Spleen (tissue), 11 donors: ENCODE measurements at regions not wholly inside any gene's neighbourhood (a gene's known extent, or its start where the extent isn't known, plus 50 kb on each side); places are given as distances from the start of the nearest gene placed in this dataset.

Source experiments
- DNase-seq: peaks from one replicate; pipeline ENCODE4 v3.0.0-alpha.2; 2020
- H3K27ac ChIP-seq, 8 donors: fragments of 200-600 bp; sonication (generic) in 7 of 8; 1 replicate in 4 of 8; 2 replicates in 4 of 8; pipeline versions ENCODE4 v1.5.0 to v1.8.0; 2016 to 2021; ENCODE audit warnings: inconsistent platforms in 4 of 8, mild to moderate bottlenecking in 4 of 8, moderate library complexity in 1 of 8
- H3K27me3 ChIP-seq, 7 donors: fragments of 200-600 bp; sonication (generic) in 6 of 7; replicated peaks in 1 of 7; 1 replicate in 4 of 7; 2 replicates in 3 of 7; pipeline versions ENCODE4 v1.5.0 to v1.8.0; 2016 to 2021; ENCODE audit warnings: inconsistent platforms in 3 of 7, mild to moderate bottlenecking in 1 of 7
- H3K36me3 ChIP-seq, 6 donors: fragments of 200-600 bp; sonication (generic) in 5 of 6; 1 replicate in 4 of 6; 2 replicates in 2 of 6; pipeline versions ENCODE4 v1.5.0 to v1.8.0; 2016 to 2021; ENCODE audit warnings: inconsistent platforms in 2 of 6
- H3K4me1 ChIP-seq, 6 donors: fragments of 200-600 bp; sonication (generic) in 5 of 6; 1 replicate in 3 of 6; 2 replicates in 3 of 6; pipeline versions ENCODE4 v1.5.0 to v1.8.0; 2016 to 2021; ENCODE audit warnings: inconsistent platforms in 3 of 6
- H3K4me3 ChIP-seq, 8 donors: fragments of 200-600 bp; sonication (generic) in 7 of 8; 1 replicate in 4 of 8; 2 replicates in 4 of 8; pipeline versions ENCODE4 v1.5.0 to v1.8.0; 2016 to 2021; ENCODE audit warnings: inconsistent platforms in 4 of 8, mild to moderate bottlenecking in 4 of 8, moderate library complexity in 2 of 8
- H3K9me3 ChIP-seq, 8 donors: fragments of 200-600 bp; sonication (generic) in 7 of 8; 1 replicate in 4 of 8; 2 replicates in 4 of 8; pipeline versions ENCODE4 v1.5.0 to v1.8.0; 2016 to 2021; ENCODE audit warnings: inconsistent platforms in 4 of 8
- CTCF ChIP-seq, 11 experiments: fragments of 200-600 bp in 7 of 11; fragments of 450-650 bp in 4 of 11; sonication (generic) in 4 of 11; IDR thresholded peaks in 8 of 11; conservative IDR thresholded peaks in 3 of 11; 1 replicate in 7 of 11; 2 replicates in 4 of 11; pipeline versions ENCODE4 v1.4.0 to v1.8.0; 2016 to 2021; ENCODE audit warnings: antibody characterized with exemption in 11 of 11, inconsistent platforms in 4 of 11, mild to moderate bottlenecking in 1 of 11
- POLR2A ChIP-seq, 3 donors: fragments of 450-650 bp; IDR thresholded peaks; one replicate each; pipeline ENCODE4 v1.5.1; 2017; ENCODE audit warnings: antibody characterized with exemption in 3 of 3, mild to moderate bottlenecking in 1 of 3
- POLR2AphosphoS5 ChIP-seq, 3 donors: sonication (generic); formaldehyde crosslinking; IDR thresholded peaks; one replicate each; pipeline ENCODE4 v1.5.1; 2017; ENCODE audit warnings: antibody characterized with exemption in 3 of 3
- WGBS, 5 donors: extraction: QIAGEN DNeasy Blood & Tissue Kit in 3 of 5; methylation state at CpG; one replicate each; pipeline versions ENCODE4 v1.1.5 to v1.1.7; 2013 to 2018; 5-methylcytosine and 5-hydroxymethylcytosine counted together
- intact Hi-C: fragments of 100-400 bp; cut with DNase I; formaldehyde crosslinking; loops from one replicate; pipeline ENCODE4 v1.15.0; 2023; ENCODE audit warnings: low total_unique reads
- donor health status: healthy with polysubstance abuse.
- donor health status: DM: no; HTN: no; CAD: no; lungs with moderate emphysema.
- donor health status: DM: no; HTN: no; CAD: no.
- donor health status: Bipolar disorder and iron deficiency.
- donor health status: healthy.
- donor health status: DM: no; HTN: no; CAD: no.
- donor health status: DM: yes; HTN: yes; CAD: no.

GRCh38 chr2:153786016-153786415 lies 85.7 kb upstream of the GALNT13 start:
- whole genome bisulfite sequencing, 5 donors: 85 to 93% (median 87%) methylated on average over 5 of the region's 5 CpGs

GRCh38 chr2:153787612-153788011 lies 84.1 kb upstream of the GALNT13 start:
- intact Hi-C loops: no loop called here
- DNase-seq: no peak
- H3K9me3 ChIP-seq: peaks cover 0 to 38% (median 18%) of the 10 kb centered on the region in 8 donors
- no peak overlapping the region for H3K4me3 ChIP-seq
- H3K27me3 ChIP-seq: no peaks in the 10 kb centered on the region
- WGBS, 5 donors: 80 to 92% (median 85%) methylated on average over 1 of the region's 1 CpG
- H3K27ac ChIP-seq: no peak overlapping the region
- no peaks in the 10 kb centered on the region for H3K36me3 ChIP-seq
- TF ChIP-seq POLR2A (IDR thresholded peaks at IDR 0.05): no peak
- no peak for TF ChIP-seq POLR2AphosphoS5 (IDR thresholded peaks at IDR 0.05)
- TF ChIP-seq CTCF (IDR thresholded peaks at IDR 0.05 in 8 of 11, conservative IDR thresholded peaks at IDR 0.05 in 3 of 11): no peak
- no peaks in the 10 kb centered on the region for H3K4me1 ChIP-seq

More at GRCh38 chr2:153786016-153786415, 85.7 kb upstream of the GALNT13 start:
- TF ChIP-seq CTCF (IDR thresholded peaks at IDR 0.05 in 8 of 11, conservative IDR thresholded peaks at IDR 0.05 in 3 of 11) (no peak), POLR2AphosphoS5 (IDR thresholded peaks at IDR 0.05) (no peak), POLR2A (IDR thresholded peaks at IDR 0.05) (no peak)
- Histone ChIP-seq H3K4me3 (no peak overlapping the region), H3K27ac (no peak overlapping the region), H3K4me1 (no peaks in the 10 kb centered on the region), H3K9me3 (peaks cover 0 to 30% (median 9%) of the 10 kb centered on the region in 8 donors), H3K27me3 (no peaks in the 10 kb centered on the region), H3K36me3 (no peaks in the 10 kb centered on the region)
- intact Hi-C loops: no loop called here
- no peak for DNase-seq

- no peak overlapping the region for H3K27ac ChIP-seq
- H3K4me1 ChIP-seq: no peaks in the 10 kb centered on the region
- no peaks in the 10 kb centered on the region for H3K36me3 ChIP-seq
- no peaks in the 10 kb centered on the region for H3K9me3 ChIP-seq
- intact Hi-C loops: no loop called here
- no peaks in the 10 kb centered on the region for H3K27me3 ChIP-seq
- no peak for DNase-seq
- no peak overlapping the region for H3K4me3 ChIP-seq
- TF ChIP-seq POLR2AphosphoS5 (IDR thresholded peaks at IDR 0.05) (no peak), POLR2A (IDR thresholded peaks at IDR 0.05) (no peak), CTCF (IDR thresholded peaks at IDR 0.05 in 8 of 11, conservative IDR thresholded peaks at IDR 0.05 in 3 of 11) (no peak)
These were observed 69.1 kb upstream of the GALNT13 start for GRCh38 chr2:153802671-153803070.

GRCh38 chr2:153808679-153809078 lies 63.0 kb upstream of the GALNT13 start:
- H3K9me3 ChIP-seq: no peaks in the 10 kb centered on the region
- no peak for DNase-seq

More at GRCh38 chr2:153808679-153809078, 63.0 kb upstream of the GALNT13 start:
- intact Hi-C loops: no loop called here
- Histone ChIP-seq H3K36me3 (no peaks in the 10 kb centered on the region), H3K27me3 (no peaks in the 10 kb centered on the region), H3K4me3 (no peak overlapping the region), H3K4me1 (no peaks in the 10 kb centered on the region), H3K27ac (no peak overlapping the region)
- no peak for TF ChIP-seq POLR2AphosphoS5 (IDR thresholded peaks at IDR 0.05)
- no peak for TF ChIP-seq CTCF (IDR thresholded peaks at IDR 0.05 in 8 of 11, conservative IDR thresholded peaks at IDR 0.05 in 3 of 11)
- no peak for TF ChIP-seq POLR2A (IDR thresholded peaks at IDR 0.05)
